H1 (cell line): ENCODE measurements at regions not wholly inside any gene's neighbourhood (a gene's known extent, or its start where the extent isn't known, plus 50 kb on each side); places are given as distances from the start of the nearest gene placed in this dataset.

Experiments used
- ASH2L ChIP-seq: fragments of 200-600, 300-600 bp; sonication (generic); IDR thresholded peaks from one replicate; pipeline ENCODE4 v1.7.1; 2017; ENCODE audit warnings: low read length
- MAFK ChIP-seq: IDR thresholded peaks from 2 replicates; pipeline ENCODE4 v1.6.1; 2012; ENCODE audit warnings: low read depth, mild to moderate bottlenecking, improper control_type of control experiment, low read length
- SIN3A ChIP-seq, 2 experiments: IDR thresholded peaks in 1 of 2; conservative IDR thresholded peaks in 1 of 2; 2 replicates each; pipeline ENCODE4 v1.6.1; 2011 to 2012; ENCODE audit warnings: low read length in 2 of 2, improper control_type of control experiment in 1 of 2, low read depth in 1 of 2, mild to moderate bottlenecking in 1 of 2
- SP4 ChIP-seq: IDR thresholded peaks from 2 replicates; pipeline ENCODE4 v1.6.1; 2012; ENCODE audit warnings: low read length, inconsistent platforms
- TF ChIP-seq, protein P1 (sequence below): fragments of 300-600 bp; sonication (generic); IDR thresholded peaks from 2 replicates; pipeline ENCODE4 v1.7.1; 2012; ENCODE audit warnings: low read length, moderate library complexity, mild to moderate bottlenecking, inconsistent platforms; ENCODE audit not compliant: insufficient replicate concordance
- TF ChIP-seq, protein P2 (sequence below): IDR thresholded peaks from 2 replicates; pipeline ENCODE4 v1.6.1; 2012; ENCODE audit warnings: inconsistent platforms

DNA sequence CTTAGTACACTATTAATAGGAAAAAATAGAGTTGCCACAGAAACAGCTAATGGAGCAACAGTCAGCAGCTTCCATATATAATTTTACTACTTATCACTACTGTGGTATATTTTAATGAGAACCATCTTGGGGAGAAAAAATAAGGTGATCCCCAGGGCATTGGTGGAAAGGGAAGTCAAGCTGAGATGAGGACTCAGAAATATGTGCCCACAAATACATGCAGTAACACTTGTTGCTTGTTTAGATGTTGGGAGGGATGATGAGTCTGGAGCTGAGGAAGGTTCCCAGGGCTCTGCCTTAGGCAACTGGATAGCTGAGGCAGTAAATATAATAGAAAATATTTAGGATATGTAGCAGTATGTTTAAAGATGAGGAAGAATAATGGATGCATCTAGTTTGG is 280.1 kb upstream of the PDE4D start (continued):
- TF ChIP-seq, protein P1, sequence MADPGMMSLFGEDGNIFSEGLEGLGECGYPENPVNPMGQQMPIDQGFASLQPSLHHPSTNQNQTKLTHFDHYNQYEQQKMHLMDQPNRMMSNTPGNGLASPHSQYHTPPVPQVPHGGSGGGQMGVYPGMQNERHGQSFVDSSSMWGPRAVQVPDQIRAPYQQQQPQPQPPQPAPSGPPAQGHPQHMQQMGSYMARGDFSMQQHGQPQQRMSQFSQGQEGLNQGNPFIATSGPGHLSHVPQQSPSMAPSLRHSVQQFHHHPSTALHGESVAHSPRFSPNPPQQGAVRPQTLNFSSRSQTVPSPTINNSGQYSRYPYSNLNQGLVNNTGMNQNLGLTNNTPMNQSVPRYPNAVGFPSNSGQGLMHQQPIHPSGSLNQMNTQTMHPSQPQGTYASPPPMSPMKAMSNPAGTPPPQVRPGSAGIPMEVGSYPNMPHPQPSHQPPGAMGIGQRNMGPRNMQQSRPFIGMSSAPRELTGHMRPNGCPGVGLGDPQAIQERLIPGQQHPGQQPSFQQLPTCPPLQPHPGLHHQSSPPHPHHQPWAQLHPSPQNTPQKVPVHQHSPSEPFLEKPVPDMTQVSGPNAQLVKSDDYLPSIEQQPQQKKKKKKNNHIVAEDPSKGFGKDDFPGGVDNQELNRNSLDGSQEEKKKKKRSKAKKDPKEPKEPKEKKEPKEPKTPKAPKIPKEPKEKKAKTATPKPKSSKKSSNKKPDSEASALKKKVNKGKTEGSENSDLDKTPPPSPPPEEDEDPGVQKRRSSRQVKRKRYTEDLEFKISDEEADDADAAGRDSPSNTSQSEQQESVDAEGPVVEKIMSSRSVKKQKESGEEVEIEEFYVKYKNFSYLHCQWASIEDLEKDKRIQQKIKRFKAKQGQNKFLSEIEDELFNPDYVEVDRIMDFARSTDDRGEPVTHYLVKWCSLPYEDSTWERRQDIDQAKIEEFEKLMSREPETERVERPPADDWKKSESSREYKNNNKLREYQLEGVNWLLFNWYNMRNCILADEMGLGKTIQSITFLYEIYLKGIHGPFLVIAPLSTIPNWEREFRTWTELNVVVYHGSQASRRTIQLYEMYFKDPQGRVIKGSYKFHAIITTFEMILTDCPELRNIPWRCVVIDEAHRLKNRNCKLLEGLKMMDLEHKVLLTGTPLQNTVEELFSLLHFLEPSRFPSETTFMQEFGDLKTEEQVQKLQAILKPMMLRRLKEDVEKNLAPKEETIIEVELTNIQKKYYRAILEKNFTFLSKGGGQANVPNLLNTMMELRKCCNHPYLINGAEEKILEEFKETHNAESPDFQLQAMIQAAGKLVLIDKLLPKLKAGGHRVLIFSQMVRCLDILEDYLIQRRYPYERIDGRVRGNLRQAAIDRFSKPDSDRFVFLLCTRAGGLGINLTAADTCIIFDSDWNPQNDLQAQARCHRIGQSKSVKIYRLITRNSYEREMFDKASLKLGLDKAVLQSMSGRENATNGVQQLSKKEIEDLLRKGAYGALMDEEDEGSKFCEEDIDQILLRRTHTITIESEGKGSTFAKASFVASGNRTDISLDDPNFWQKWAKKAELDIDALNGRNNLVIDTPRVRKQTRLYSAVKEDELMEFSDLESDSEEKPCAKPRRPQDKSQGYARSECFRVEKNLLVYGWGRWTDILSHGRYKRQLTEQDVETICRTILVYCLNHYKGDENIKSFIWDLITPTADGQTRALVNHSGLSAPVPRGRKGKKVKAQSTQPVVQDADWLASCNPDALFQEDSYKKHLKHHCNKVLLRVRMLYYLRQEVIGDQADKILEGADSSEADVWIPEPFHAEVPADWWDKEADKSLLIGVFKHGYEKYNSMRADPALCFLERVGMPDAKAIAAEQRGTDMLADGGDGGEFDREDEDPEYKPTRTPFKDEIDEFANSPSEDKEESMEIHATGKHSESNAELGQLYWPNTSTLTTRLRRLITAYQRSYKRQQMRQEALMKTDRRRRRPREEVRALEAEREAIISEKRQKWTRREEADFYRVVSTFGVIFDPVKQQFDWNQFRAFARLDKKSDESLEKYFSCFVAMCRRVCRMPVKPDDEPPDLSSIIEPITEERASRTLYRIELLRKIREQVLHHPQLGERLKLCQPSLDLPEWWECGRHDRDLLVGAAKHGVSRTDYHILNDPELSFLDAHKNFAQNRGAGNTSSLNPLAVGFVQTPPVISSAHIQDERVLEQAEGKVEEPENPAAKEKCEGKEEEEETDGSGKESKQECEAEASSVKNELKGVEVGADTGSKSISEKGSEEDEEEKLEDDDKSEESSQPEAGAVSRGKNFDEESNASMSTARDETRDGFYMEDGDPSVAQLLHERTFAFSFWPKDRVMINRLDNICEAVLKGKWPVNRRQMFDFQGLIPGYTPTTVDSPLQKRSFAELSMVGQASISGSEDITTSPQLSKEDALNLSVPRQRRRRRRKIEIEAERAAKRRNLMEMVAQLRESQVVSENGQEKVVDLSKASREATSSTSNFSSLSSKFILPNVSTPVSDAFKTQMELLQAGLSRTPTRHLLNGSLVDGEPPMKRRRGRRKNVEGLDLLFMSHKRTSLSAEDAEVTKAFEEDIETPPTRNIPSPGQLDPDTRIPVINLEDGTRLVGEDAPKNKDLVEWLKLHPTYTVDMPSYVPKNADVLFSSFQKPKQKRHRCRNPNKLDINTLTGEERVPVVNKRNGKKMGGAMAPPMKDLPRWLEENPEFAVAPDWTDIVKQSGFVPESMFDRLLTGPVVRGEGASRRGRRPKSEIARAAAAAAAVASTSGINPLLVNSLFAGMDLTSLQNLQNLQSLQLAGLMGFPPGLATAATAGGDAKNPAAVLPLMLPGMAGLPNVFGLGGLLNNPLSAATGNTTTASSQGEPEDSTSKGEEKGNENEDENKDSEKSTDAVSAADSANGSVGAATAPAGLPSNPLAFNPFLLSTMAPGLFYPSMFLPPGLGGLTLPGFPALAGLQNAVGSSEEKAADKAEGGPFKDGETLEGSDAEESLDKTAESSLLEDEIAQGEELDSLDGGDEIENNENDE: no peak
- TF ChIP-seq, protein P2, sequence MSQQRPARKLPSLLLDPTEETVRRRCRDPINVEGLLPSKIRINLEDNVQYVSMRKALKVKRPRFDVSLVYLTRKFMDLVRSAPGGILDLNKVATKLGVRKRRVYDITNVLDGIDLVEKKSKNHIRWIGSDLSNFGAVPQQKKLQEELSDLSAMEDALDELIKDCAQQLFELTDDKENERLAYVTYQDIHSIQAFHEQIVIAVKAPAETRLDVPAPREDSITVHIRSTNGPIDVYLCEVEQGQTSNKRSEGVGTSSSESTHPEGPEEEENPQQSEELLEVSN: no peak
- TF ChIP-seq MAFK: no peak
- no peak for TF ChIP-seq SIN3A (conservative IDR thresholded peaks at IDR 0.05 in 1 of 2, IDR thresholded peaks at IDR 0.05 in 1 of 2; ENCODE audit: low read depth in 1 of 2, low read length in 2 of 2)
- no peak for TF ChIP-seq SP4
- no peak for TF ChIP-seq ASH2L
- TF ChIP-seq, all 59 proteins: peak for 0
